PC-9 (cell line): ENCODE measurements at regions not wholly inside any gene's neighbourhood (a gene's known extent, or its start where the extent isn't known, plus 50 kb on each side); places are given as distances from the start of the nearest gene placed in this dataset.

Experiments used
- CTCF ChIP-seq: fragments of 200-600 bp; sonication (generic); conservative IDR thresholded peaks from 2 replicates; pipeline ENCODE4 v1.6.1; 2017; ENCODE audit warnings: mixed run types, antibody characterized with exemption, mild to moderate bottlenecking, moderate library complexity
- EZH2 ChIP-seq: fragments of 200-600 bp; sonication (generic); IDR thresholded peaks from 2 replicates; pipeline ENCODE4 v1.8.0; 2017; ENCODE audit warnings: antibody characterized with exemption, low read depth

GRCh38 chr12:124160097-124160756, 134.7 kb upstream of the RFLNA start:
- no peak for TF ChIP-seq CTCF
- TF ChIP-seq EZH2: no peak
